PFSK-1 (cell line): ENCODE measurements at regions not wholly inside any gene's neighbourhood (a gene's known extent, or its start where the extent isn't known, plus 50 kb on each side); places are given as distances from the start of the nearest gene placed in this dataset.

ENCODE experiments used
- FOXP2 ChIP-seq: optimal IDR thresholded peaks from 2 replicates; pipeline ENCODE3; 2011; ENCODE audit warnings: borderline replicate concordance, control low read depth, inconsistent platforms; ENCODE audit not compliant: insufficient read depth; ENCODE audit errors: extremely low read length, extremely low read depth
- POLR2AphosphoS5 ChIP-seq: IDR thresholded peaks from 2 replicates; pipeline ENCODE4 v1.6.1; 2012; ENCODE audit warnings: low read depth, mild to moderate bottlenecking, control low read depth, low read length, moderate library complexity
- REST ChIP-seq, 2 experiments: IDR thresholded peaks; 2 replicates each; pipeline versions ENCODE4 v1.6.1 to v1.8.0; 2011 to 2012; ENCODE audit warnings: low read depth in 2 of 2, low read length in 2 of 2, control low read depth in 1 of 2, inconsistent platforms in 1 of 2, mild to moderate bottlenecking in 1 of 2, moderate library complexity in 1 of 2; ENCODE audit not compliant: insufficient read depth in 1 of 2
- SIN3A ChIP-seq: IDR thresholded peaks from 2 replicates; pipeline ENCODE4 v1.6.1; 2012; ENCODE audit warnings: mild to moderate bottlenecking, low read length, moderate library complexity, borderline replicate concordance; ENCODE audit not compliant: insufficient read depth
- TAF1 ChIP-seq: IDR thresholded peaks from 2 replicates; pipeline ENCODE4 v1.6.1; 2012; ENCODE audit warnings: low read length, control low read depth, borderline replicate concordance; ENCODE audit not compliant: insufficient read depth

GRCh38 chr13:30121244-30121643 is 186.1 kb downstream of the KATNAL1 start:
- TF ChIP-seq TAF1 (no peak), REST (IDR thresholded peaks at IDR 0.05; ENCODE audit: insufficient read depth in 1 of 2, low read depth in 2 of 2, low read length in 2 of 2) (no peak), SIN3A (no peak), POLR2AphosphoS5 (no peak), FOXP2 (no peak)

- no peak for TF ChIP-seq REST (IDR thresholded peaks at IDR 0.05; ENCODE audit: insufficient read depth in 1 of 2, low read depth in 2 of 2, low read length in 2 of 2)
Observed at GRCh38 chr13:30120133-30120822, 187.1 kb downstream of the KATNAL1 start.

- TF ChIP-seq TAF1 (no peak), POLR2AphosphoS5 (no peak), REST (IDR thresholded peaks at IDR 0.05; ENCODE audit: insufficient read depth in 1 of 2, low read depth in 2 of 2, low read length in 2 of 2) (no peak), SIN3A (no peak), FOXP2 (no peak)
Observed at GRCh38 chr13:30119476-30119875, 187.9 kb downstream of the KATNAL1 start.

GRCh38 chr13:30116379-30116778 is 191.0 kb downstream of the KATNAL1 start:
- no peak for TF ChIP-seq SIN3A
- no peak for TF ChIP-seq FOXP2
- no peak for TF ChIP-seq REST (IDR thresholded peaks at IDR 0.05; ENCODE audit: insufficient read depth in 1 of 2, low read depth in 2 of 2, low read length in 2 of 2)
- TF ChIP-seq POLR2AphosphoS5, result no peak
- TF ChIP-seq TAF1, result no peak

- TF ChIP-seq POLR2AphosphoS5, result no peak
- no peak for TF ChIP-seq TAF1
- TF ChIP-seq FOXP2, result no peak
- no peak for TF ChIP-seq REST (IDR thresholded peaks at IDR 0.05; ENCODE audit: insufficient read depth in 1 of 2, low read depth in 2 of 2, low read length in 2 of 2)
- no peak for TF ChIP-seq SIN3A
Observed at GRCh38 chr13:30115257-30115600, 192.1 kb downstream of the KATNAL1 start.
